GM12865 (cell line): ENCODE measurements at regions not wholly inside any gene's neighbourhood (a gene's known extent, or its start where the extent isn't known, plus 50 kb on each side); places are given as distances from the start of the nearest gene placed in this dataset.
"Not testable (repeated sequence)": the region's sequence is repeated elsewhere in the genome, so short reads cannot be mapped to it uniquely, and the experiment has no call there.

Experiments used
- DNase-seq: peaks from one replicate; pipeline ENCODE4 v3.0.0; 2010; ENCODE audit warnings: low read depth
- H3K4me3 ChIP-seq: 2 replicates; pipeline ENCODE4 v1.5.1; 2011; ENCODE audit warnings: mild to moderate bottlenecking, low read depth, low read length, control low read depth
- CTCF ChIP-seq: IDR thresholded peaks from 2 replicates; pipeline ENCODE4 v1.5.1; 2011; ENCODE audit warnings: low read length, control low read depth, low read depth, inconsistent platforms; ENCODE audit not compliant: insufficient read depth; ENCODE audit errors: missing control alignments

- no peak for DNase-seq
- TF ChIP-seq CTCF = no peak
- no peak overlapping the region for H3K4me3 ChIP-seq
Observed at GRCh38 chr3:87828046-87828445, 230.8 kb downstream of the CGGBP1 start.

- TF ChIP-seq CTCF = no peak
- H3K4me3 ChIP-seq = no peak overlapping the region
- DNase-seq = no peak
Observed at GRCh38 chr3:87822563-87822962, 236.2 kb downstream of the CGGBP1 start.

GRCh38 chr3:87813503-87813902 is 245.3 kb downstream of the CGGBP1 start:
- not testable (repeated sequence) for DNase-seq, H3K4me3 ChIP-seq

GRCh38 chr3:87811953-87812352 is 246.9 kb downstream of the CGGBP1 start:
- no peak overlapping the region for H3K4me3 ChIP-seq
- no peak for TF ChIP-seq CTCF
- DNase-seq = no peak

- DNase-seq = no peak
- no peak for TF ChIP-seq CTCF
- no peak overlapping the region for H3K4me3 ChIP-seq
Observed at GRCh38 chr3:87810452-87811016, 248.3 kb downstream of the CGGBP1 start.

- DNase-seq = no peak
- no peak overlapping the region for H3K4me3 ChIP-seq
- TF ChIP-seq CTCF = no peak
Observed at GRCh38 chr3:87805670-87806069, 253.1 kb downstream of the CGGBP1 start.

- TF ChIP-seq CTCF = no peak
- DNase-seq = no peak
- H3K4me3 ChIP-seq = no peak overlapping the region
Observed at GRCh38 chr3:87801409-87801808, 257.4 kb downstream of the CGGBP1 start.
